ENCODE measurements at regions not wholly inside any gene's neighbourhood (a gene's known extent, or its start where the extent isn't known, plus 50 kb on each side); places are given as distances from the start of the nearest gene placed in this dataset.

GRCh38 chr3:102174312-102174712, 260.5 kb upstream of the ZPLD1 start:
- Histone ChIP-seq H3K4me1 (ENCODE audit: control insufficient read depth, insufficient read depth, low read length, poor library complexity, severe bottlenecking) (no peaks in the 10 kb centered on the region), H3K27ac (ENCODE audit: insufficient read depth, low read length, poor library complexity, severe bottlenecking) (no peak overlapping the region), H3K36me3 (ENCODE audit: control insufficient read depth, insufficient read depth, low read length) (no peaks in the 10 kb centered on the region), H3K9me3 (ENCODE audit: control insufficient read depth, low read length) (no peaks in the 10 kb centered on the region), H3K4me3 (ENCODE audit: insufficient read depth, low read depth, low read length, poor library complexity, severe bottlenecking) (no peak overlapping the region), H3K27me3 (replicated peaks; ENCODE audit: control insufficient read depth, insufficient read depth, low read length, poor library complexity, severe bottlenecking) (no peaks in the 10 kb centered on the region)
- no peak for DNase-seq

- no peak overlapping the region for H3K27ac ChIP-seq (ENCODE audit: insufficient read depth, low read length, poor library complexity, severe bottlenecking)
- no peaks in the 10 kb centered on the region for H3K27me3 ChIP-seq (replicated peaks; ENCODE audit: control insufficient read depth, insufficient read depth, low read length, poor library complexity, severe bottlenecking)
- H3K9me3 ChIP-seq (ENCODE audit: control insufficient read depth, low read length) = no peaks in the 10 kb centered on the region
- no peaks in the 10 kb centered on the region for H3K4me1 ChIP-seq (ENCODE audit: control insufficient read depth, insufficient read depth, low read length, poor library complexity, severe bottlenecking)
- no peak for DNase-seq
- H3K36me3 ChIP-seq (ENCODE audit: control insufficient read depth, insufficient read depth, low read length) = no peaks in the 10 kb centered on the region
- no peak overlapping the region for H3K4me3 ChIP-seq (ENCODE audit: insufficient read depth, low read depth, low read length, poor library complexity, severe bottlenecking)
Measured at GRCh38 chr3:102174832-102175374, 259.9 kb upstream of the ZPLD1 start.

GRCh38 chr3:102176333-102177050, 258.3 kb upstream of the ZPLD1 start:
- Histone ChIP-seq H3K27ac (ENCODE audit: insufficient read depth, low read length, poor library complexity, severe bottlenecking) (no peak overlapping the region), H3K4me1 (ENCODE audit: control insufficient read depth, insufficient read depth, low read length, poor library complexity, severe bottlenecking) (peaks cover 5% of the 10 kb centered on the region), H3K9me3 (ENCODE audit: control insufficient read depth, low read length) (no peaks in the 10 kb centered on the region), H3K27me3 (replicated peaks; ENCODE audit: control insufficient read depth, insufficient read depth, low read length, poor library complexity, severe bottlenecking) (no peaks in the 10 kb centered on the region), H3K36me3 (ENCODE audit: control insufficient read depth, insufficient read depth, low read length) (no peaks in the 10 kb centered on the region), H3K4me3 (ENCODE audit: insufficient read depth, low read depth, low read length, poor library complexity, severe bottlenecking) (no peak overlapping the region)
- no peak for DNase-seq

GRCh38 chr3:102177075-102177755, 257.6 kb upstream of the ZPLD1 start:
- H3K27ac ChIP-seq (ENCODE audit: insufficient read depth, low read length, poor library complexity, severe bottlenecking) = no peak overlapping the region
- no peak for DNase-seq
- H3K4me1 ChIP-seq (ENCODE audit: control insufficient read depth, insufficient read depth, low read length, poor library complexity, severe bottlenecking) = peaks cover 5% of the 10 kb centered on the region

GRCh38 chr3:102178817-102179216, 256.0 kb upstream of the ZPLD1 start:
- Histone ChIP-seq H3K4me1 (ENCODE audit: control insufficient read depth, insufficient read depth, low read length, poor library complexity, severe bottlenecking) (peaks cover 5% of the 10 kb centered on the region), H3K9me3 (ENCODE audit: control insufficient read depth, low read length) (no peaks in the 10 kb centered on the region), H3K27me3 (replicated peaks; ENCODE audit: control insufficient read depth, insufficient read depth, low read length, poor library complexity, severe bottlenecking) (no peaks in the 10 kb centered on the region), H3K36me3 (ENCODE audit: control insufficient read depth, insufficient read depth, low read length) (no peaks in the 10 kb centered on the region), H3K27ac (ENCODE audit: insufficient read depth, low read length, poor library complexity, severe bottlenecking) (no peak overlapping the region), H3K4me3 (ENCODE audit: insufficient read depth, low read depth, low read length, poor library complexity, severe bottlenecking) (no peak overlapping the region)
- DNase-seq = no peak

More at GRCh38 chr3:102177075-102177755, 257.6 kb upstream of the ZPLD1 start:
- Histone ChIP-seq H3K4me3 (ENCODE audit: insufficient read depth, low read depth, low read length, poor library complexity, severe bottlenecking) (no peak overlapping the region), H3K27me3 (replicated peaks; ENCODE audit: control insufficient read depth, insufficient read depth, low read length, poor library complexity, severe bottlenecking) (no peaks in the 10 kb centered on the region), H3K36me3 (ENCODE audit: control insufficient read depth, insufficient read depth, low read length) (no peaks in the 10 kb centered on the region), H3K9me3 (ENCODE audit: control insufficient read depth, low read length) (no peaks in the 10 kb centered on the region)

GRCh38 chr3:102179326-102180177, 255.3 kb upstream of the ZPLD1 start:
- H3K9me3 ChIP-seq (ENCODE audit: control insufficient read depth, low read length) = no peaks in the 10 kb centered on the region
- no peaks in the 10 kb centered on the region for H3K27me3 ChIP-seq (replicated peaks; ENCODE audit: control insufficient read depth, insufficient read depth, low read length, poor library complexity, severe bottlenecking)
- H3K36me3 ChIP-seq (ENCODE audit: control insufficient read depth, insufficient read depth, low read length) = no peaks in the 10 kb centered on the region
- H3K27ac ChIP-seq (ENCODE audit: insufficient read depth, low read length, poor library complexity, severe bottlenecking) = no peak overlapping the region
- peak overlapping the region; percentile 10 for H3K4me3 ChIP-seq (ENCODE audit: insufficient read depth, low read depth, low read length, poor library complexity, severe bottlenecking)
- H3K4me1 ChIP-seq (ENCODE audit: control insufficient read depth, insufficient read depth, low read length, poor library complexity, severe bottlenecking) = peaks cover 5% of the 10 kb centered on the region
- DNase-seq = no peak

- peaks cover 5% of the 10 kb centered on the region for H3K4me1 ChIP-seq (ENCODE audit: control insufficient read depth, insufficient read depth, low read length, poor library complexity, severe bottlenecking)
- H3K27me3 ChIP-seq (replicated peaks; ENCODE audit: control insufficient read depth, insufficient read depth, low read length, poor library complexity, severe bottlenecking) = no peaks in the 10 kb centered on the region
- H3K4me3 ChIP-seq (ENCODE audit: insufficient read depth, low read depth, low read length, poor library complexity, severe bottlenecking) = peak overlapping the region; percentile 10
- no peak for DNase-seq
- no peaks in the 10 kb centered on the region for H3K36me3 ChIP-seq (ENCODE audit: control insufficient read depth, insufficient read depth, low read length)
- no peak overlapping the region for H3K27ac ChIP-seq (ENCODE audit: insufficient read depth, low read length, poor library complexity, severe bottlenecking)
- H3K9me3 ChIP-seq (ENCODE audit: control insufficient read depth, low read length) = no peaks in the 10 kb centered on the region
Measured at GRCh38 chr3:102180280-102180931, 254.4 kb upstream of the ZPLD1 start.

GRCh38 chr3:102181175-102181920, 253.5 kb upstream of the ZPLD1 start:
- H3K27ac ChIP-seq (ENCODE audit: insufficient read depth, low read length, poor library complexity, severe bottlenecking) = no peak overlapping the region
- H3K4me3 ChIP-seq (ENCODE audit: insufficient read depth, low read depth, low read length, poor library complexity, severe bottlenecking) = no peak overlapping the region
- H3K4me1 ChIP-seq (ENCODE audit: control insufficient read depth, insufficient read depth, low read length, poor library complexity, severe bottlenecking) = peaks cover 5% of the 10 kb centered on the region
- no peaks in the 10 kb centered on the region for H3K36me3 ChIP-seq (ENCODE audit: control insufficient read depth, insufficient read depth, low read length)
- DNase-seq = no peak
- no peaks in the 10 kb centered on the region for H3K9me3 ChIP-seq (ENCODE audit: control insufficient read depth, low read length)
- H3K27me3 ChIP-seq (replicated peaks; ENCODE audit: control insufficient read depth, insufficient read depth, low read length, poor library complexity, severe bottlenecking) = no peaks in the 10 kb centered on the region

GRCh38 chr3:102182162-102182561, 252.7 kb upstream of the ZPLD1 start:
- Histone ChIP-seq H3K36me3 (ENCODE audit: control insufficient read depth, insufficient read depth, low read length) (no peaks in the 10 kb centered on the region), H3K27me3 (replicated peaks; ENCODE audit: control insufficient read depth, insufficient read depth, low read length, poor library complexity, severe bottlenecking) (no peaks in the 10 kb centered on the region), H3K4me3 (ENCODE audit: insufficient read depth, low read depth, low read length, poor library complexity, severe bottlenecking) (no peak overlapping the region), H3K9me3 (ENCODE audit: control insufficient read depth, low read length) (no peaks in the 10 kb centered on the region), H3K4me1 (ENCODE audit: control insufficient read depth, insufficient read depth, low read length, poor library complexity, severe bottlenecking) (peaks cover 5% of the 10 kb centered on the region), H3K27ac (ENCODE audit: insufficient read depth, low read length, poor library complexity, severe bottlenecking) (no peak overlapping the region)
- no peak for DNase-seq

Measured in effector memory CD4-positive, alpha-beta T cell (primary cell).